GM08714 (cell line): ENCODE measurements at regions not wholly inside any gene's neighbourhood (a gene's known extent, or its start where the extent isn't known, plus 50 kb on each side); places are given as distances from the start of the nearest gene placed in this dataset.
"Not testable (repeated sequence)": the region's sequence is repeated elsewhere in the genome, so short reads cannot be mapped to it uniquely, and the experiment has no call there.

Experiments
- H3K4me3 ChIP-seq: fragments of 200-500 bp; sonication (Bioruptor generic); 2 replicates; pipeline ENCODE4 v1.5.1; 2014; ENCODE audit warnings: mild to moderate bottlenecking, low read length, inconsistent platforms
- ZNF274 ChIP-seq: IDR thresholded peaks from 2 replicates; pipeline ENCODE4 v1.6.1; 2012; ENCODE audit warnings: mild to moderate bottlenecking, low read depth, low read length

DNA sequence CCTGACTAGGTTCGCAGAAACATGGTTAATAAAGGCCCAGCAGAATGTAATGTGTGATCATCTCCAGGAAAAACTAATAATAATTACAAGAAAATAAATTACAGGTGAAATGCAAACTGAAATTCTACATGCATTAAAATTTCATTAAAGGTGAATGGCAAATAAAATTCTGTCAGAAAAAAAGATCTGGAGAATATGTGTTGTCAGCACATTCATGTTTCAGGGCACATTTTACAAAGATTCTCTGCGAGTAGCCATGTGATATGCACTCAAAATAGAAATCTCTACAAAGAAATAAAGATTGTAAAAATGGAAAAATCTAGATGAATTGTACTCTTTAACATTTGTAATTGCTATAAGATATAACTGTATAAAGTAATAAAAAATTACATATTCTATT, 765.2 kb downstream of the TMEM121 start:
- TF ChIP-seq ZNF274: no peak

DNA sequence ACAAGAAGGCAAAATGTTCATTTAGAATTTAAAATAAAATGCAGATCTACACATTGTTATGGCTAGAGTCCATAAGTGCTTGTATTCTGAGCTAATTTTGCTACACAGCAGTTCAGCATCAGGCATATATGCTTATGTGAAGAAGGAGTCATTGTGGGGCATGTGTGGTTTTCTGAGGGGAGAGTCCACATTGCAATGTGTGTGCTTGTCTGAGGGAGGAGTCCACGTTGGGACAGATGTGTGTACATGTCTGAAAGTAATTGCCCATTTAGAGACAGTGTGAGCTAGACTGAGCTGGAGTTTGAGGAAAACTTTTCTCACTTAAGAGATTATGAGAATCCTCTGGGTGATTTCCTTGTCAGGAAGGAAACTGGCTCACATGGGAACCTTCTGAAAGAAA, 767.9 kb downstream of the TMEM121 start:
- H3K4me3 ChIP-seq: no peak overlapping the region
- TF ChIP-seq ZNF274: no peak

More for the DNA sequence above, 765.2 kb downstream of the TMEM121 start:
- no peak overlapping the region for H3K4me3 ChIP-seq

DNA sequence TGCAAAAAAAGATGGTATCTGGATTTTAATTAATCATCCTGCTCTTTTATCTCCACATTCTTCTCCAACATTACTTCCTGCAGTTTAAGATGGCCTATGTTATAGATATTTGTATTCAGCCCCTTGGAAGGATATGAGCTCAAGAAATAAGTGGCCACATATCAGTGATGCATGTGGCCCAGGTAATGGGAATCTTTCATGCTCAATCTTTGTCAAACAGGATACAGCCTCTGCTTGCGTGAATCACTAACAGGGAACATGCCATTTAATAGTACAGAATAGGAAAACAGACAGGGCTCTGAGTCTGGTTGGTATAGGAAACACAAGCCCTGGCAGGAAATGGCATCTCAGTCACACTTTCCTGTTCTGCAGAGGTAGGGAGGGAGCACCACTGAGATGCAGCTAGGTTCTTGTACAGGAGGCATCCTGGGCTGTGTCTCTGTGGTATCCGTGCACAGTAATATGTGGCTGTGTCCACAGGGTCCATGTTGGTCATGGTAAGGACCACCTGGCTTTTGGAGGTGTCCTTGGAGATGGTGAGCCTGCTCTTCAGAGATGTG, 774.6 kb downstream of the TMEM121 start:
- H3K4me3 ChIP-seq: not testable (repeated sequence)

DNA sequence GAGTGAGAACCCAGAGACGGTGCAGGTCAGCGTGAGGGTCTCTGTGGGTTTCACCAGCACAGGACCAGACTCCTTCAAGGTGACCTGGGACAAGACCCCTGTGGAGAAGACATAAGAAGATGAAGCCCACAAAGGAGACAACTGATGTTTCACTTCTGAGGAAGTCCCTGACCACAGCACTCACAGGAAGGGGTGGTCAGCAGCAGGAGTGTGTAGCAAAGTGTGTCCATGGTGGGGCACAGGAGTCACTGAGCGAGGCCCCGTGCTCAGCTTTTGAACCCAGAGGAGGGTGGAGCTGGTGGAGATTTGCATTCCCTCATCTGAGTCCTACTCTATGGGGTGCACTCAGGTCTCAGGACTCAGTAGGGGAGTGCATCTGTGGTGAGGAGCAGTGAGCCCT, 775.2 kb downstream of the TMEM121 start:
- not testable (repeated sequence) for H3K4me3 ChIP-seq

- H3K4me3 ChIP-seq: no peak overlapping the region
- no peak for TF ChIP-seq ZNF274
Observed at GRCh38 chr14:106302661-106303060, 776.3 kb downstream of the TMEM121 start.

DNA sequence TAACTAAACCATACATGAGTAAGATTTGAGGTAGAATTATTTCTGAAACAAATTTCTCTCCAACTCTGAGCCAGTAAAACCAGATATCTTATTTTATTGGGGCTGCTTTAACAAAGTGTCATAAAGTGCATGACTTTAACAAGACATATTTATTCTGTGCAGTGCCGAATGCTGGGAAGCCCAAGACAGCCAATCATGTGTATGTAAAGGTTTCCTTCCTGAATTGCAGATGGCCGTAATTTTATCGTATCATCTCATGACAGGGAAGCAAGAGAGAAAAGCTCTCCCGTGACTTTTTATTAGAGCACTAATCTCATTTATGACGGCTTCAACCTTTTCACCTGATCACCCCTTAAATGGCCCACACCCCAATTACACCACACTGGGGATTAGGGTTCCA, 777.9 kb downstream of the TMEM121 start:
- no peak overlapping the region for H3K4me3 ChIP-seq
- no peak for TF ChIP-seq ZNF274

- no peak for TF ChIP-seq ZNF274
- no peak overlapping the region for H3K4me3 ChIP-seq
Observed at GRCh38 chr14:106308839-106309389, 782.5 kb downstream of the TMEM121 start.

DNA sequence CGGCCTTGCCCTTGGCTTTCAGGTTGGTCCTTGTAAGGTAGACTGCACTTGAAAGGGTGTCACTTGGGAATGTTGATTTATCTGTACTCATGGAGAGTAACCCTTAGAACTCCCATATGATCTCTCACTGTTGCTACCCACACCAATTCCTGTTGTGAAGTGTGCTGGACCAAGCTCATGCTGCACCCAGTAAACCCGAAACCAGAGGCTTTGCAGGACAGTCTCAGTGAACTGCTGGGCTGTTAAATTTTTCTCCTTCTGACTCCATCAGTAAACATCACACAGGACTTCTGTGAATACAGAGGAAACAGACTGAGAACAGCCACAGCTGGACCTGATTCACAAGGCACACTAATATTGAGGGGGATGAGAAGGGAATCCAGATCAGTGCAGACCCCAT, 783.0 kb downstream of the TMEM121 start:
- H3K4me3 ChIP-seq: no peak overlapping the region
- no peak for TF ChIP-seq ZNF274

- no peak overlapping the region for H3K4me3 ChIP-seq
- no peak for TF ChIP-seq ZNF274
Observed at GRCh38 chr14:106315436-106315835, 789.1 kb downstream of the TMEM121 start.

GRCh38 chr14:106317593-106317992, 791.2 kb downstream of the TMEM121 start:
- no peak overlapping the region for H3K4me3 ChIP-seq
- no peak for TF ChIP-seq ZNF274

GRCh38 chr14:106318700-106319099, 792.3 kb downstream of the TMEM121 start:
- H3K4me3 ChIP-seq: no peak overlapping the region
- no peak for TF ChIP-seq ZNF274

GRCh38 chr14:106323970-106324369, 797.6 kb downstream of the TMEM121 start:
- H3K4me3 ChIP-seq: peak overlapping the region; percentile 75; the same call in 1 of the 2 replicates

GRCh38 chr14:106327234-106327633, 800.9 kb downstream of the TMEM121 start:
- H3K4me3 ChIP-seq: no peak overlapping the region
- no peak for TF ChIP-seq ZNF274

DNA sequence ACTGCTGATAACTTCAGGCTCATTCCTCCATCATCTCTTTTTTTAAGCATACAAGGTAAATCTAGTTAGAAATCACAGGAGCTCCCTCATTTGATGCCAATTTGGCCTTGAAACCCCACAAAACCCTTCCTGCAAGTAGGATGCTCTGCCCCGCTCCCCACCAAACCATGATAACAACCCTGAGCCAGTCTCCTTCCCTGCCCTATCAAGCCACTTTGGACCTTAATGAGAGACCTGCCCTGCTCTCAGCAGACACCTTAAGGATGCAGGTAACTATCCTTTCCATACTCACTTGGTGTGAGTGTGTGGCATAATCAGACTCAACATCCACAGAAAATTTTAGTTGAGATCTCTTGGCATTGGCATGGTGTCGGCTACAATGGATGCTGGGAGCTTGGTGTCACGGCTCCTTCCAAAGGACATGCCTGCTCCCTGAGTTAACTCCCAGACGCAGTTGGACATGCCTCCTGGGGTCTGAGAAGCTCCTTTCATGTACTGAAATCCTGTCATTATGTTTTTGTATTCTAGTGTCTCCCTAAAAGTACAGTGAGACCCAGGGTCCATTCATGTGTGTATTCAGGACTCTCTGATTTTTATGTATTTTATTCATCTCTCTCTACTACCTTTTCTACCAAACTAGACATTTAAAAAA, 801.4 kb downstream of the TMEM121 start:
- not testable (repeated sequence) for H3K4me3 ChIP-seq

GRCh38 chr14:106329243-106329642, 802.9 kb downstream of the TMEM121 start:
- not testable (repeated sequence) for H3K4me3 ChIP-seq

DNA sequence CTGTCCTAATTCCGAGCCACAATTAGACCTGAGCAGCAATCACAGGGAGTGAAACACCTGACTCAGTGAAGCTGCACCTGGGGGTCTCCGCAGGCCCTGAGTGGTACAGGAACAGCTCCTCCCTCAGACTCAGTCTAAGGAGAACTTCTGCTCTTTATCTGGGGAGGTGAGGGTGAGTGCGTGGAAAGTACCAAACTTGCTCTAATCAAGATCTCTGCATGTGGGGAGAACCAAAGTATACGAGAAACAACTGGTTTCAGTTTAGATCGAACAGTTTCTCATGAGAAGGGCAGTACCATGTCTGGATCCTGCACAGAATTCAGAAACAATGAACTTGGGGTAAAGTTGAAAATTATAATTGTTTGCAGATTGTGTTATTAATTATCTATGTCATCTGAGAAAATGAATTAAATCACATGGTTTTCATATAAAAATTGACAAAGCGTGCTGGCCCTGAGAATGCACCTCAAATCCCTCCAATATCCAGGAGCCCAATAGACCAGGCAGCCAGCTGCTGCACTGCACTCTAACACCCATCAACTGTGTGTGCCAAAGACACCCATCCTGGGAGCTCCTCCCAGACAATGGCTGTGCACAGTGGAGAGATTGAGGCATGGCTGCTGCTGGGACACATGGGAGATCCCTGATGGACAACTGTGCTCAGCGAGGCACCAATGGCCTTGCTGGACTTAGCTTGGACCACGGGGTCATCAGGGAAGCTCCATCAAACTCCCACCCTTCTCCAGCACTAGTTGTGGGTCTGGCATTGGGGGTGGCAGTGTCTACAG, 803.8 kb downstream of the TMEM121 start:
- H3K4me3 ChIP-seq: peak overlapping the region; percentile 8; the same call in 1 of the 2 replicates

DNA sequence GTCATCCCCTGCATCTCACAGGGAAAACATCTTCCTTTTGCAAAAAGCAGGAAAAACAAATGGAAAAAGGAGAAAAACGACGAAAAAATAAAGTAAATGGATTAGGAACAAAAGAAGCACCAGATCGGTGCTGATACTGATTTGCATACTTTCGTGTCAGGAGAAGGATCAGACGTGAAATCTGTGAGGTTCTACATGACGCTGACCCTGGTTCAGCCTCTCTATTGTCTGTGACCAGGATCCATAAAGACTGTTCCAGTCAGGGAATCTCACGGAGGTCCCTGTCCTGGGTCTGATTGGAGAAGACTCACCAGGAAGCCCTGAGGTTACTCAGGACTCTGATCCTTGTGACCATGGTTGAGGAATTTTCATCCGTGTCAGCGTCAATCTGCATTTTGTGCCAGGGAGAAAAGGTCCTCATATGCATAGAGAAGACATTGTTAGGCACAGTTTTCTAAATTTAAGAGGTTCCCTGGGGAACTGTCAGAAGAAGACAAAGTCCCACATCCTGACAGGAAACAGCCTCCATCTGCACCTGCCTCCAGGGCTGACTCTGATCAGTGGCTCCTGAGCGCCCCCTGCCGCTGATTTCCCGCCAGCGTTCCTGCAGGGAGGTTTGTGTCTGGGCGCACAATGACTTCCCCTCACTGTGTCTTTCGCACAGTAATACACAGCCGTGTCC, 808.2 kb downstream of the TMEM121 start:
- H3K4me3 ChIP-seq: peak overlapping the region; percentile 53; the same call in 1 of the 2 replicates

DNA sequence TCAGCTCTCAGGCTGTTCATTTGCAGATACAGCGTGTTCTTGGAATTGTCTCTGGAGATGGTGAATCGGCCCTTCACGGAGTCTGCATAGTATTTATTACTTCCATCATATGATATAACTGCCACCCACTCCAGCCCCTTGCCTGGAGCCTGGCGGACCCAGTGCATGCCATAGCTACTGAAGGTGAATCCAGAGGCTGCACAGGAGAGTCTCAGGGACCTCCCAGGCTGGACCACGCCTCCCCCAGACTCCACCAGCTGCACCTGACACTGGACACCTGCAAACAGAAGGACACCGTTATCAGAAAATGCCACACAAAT, 808.7 kb downstream of the TMEM121 start:
- peak overlapping the region; percentile 45; the same call in 1 of the 2 replicates for H3K4me3 ChIP-seq

- H3K4me3 ChIP-seq: not testable (repeated sequence)
Observed at GRCh38 chr14:106338775-106339174, 812.4 kb downstream of the TMEM121 start.

GRCh38 chr14:106340658-106341057, 814.3 kb downstream of the TMEM121 start:
- H3K4me3 ChIP-seq: not testable (repeated sequence)
